Prostate gland (tissue), 2 donors: ENCODE measurements at regions not wholly inside any gene's neighbourhood (a gene's known extent, or its start where the extent isn't known, plus 50 kb on each side); places are given as distances from the start of the nearest gene placed in this dataset.

Experiments
- DNase-seq: peaks from one replicate; pipeline ENCODE4 v3.0.0-alpha.2; 2019; ENCODE audit warnings: low spot score
- H3K27ac ChIP-seq, 2 donors: fragments of 200-600 bp; sonication (generic); 2 replicates each; pipeline ENCODE4 v1.5.1; 2017 to 2019
- H3K27me3 ChIP-seq: fragments of 200-600 bp; sonication (generic); replicated peaks from 2 replicates; pipeline ENCODE4 v1.5.1; 2019; ENCODE audit not compliant: insufficient read depth
- H3K36me3 ChIP-seq, 2 donors: fragments of 200-600 bp; sonication (generic); 1 replicate in 1 of 2; 2 replicates in 1 of 2; pipeline versions ENCODE4 v1.5.1 to v1.8.1; 2017 to 2019
- H3K4me1 ChIP-seq: fragments of 200-600 bp; sonication (generic); replicated peaks from 2 replicates; pipeline ENCODE4 v1.5.1; 2019
- H3K4me3 ChIP-seq, 2 donors: fragments of 200-600 bp; sonication (generic); 2 replicates each; pipeline ENCODE4 v1.5.1; 2017 to 2019
- H3K9me3 ChIP-seq: fragments of 200-600 bp; sonication (generic); 2 replicates; pipeline ENCODE4 v1.5.1; 2017
- POLR2A ChIP-seq: fragments of 450-650 bp; IDR thresholded peaks from one replicate; pipeline ENCODE4 v1.6.1; 2016; ENCODE audit warnings: antibody characterized with exemption, mild to moderate bottlenecking
- POLR2AphosphoS5 ChIP-seq: sonication (generic); formaldehyde crosslinking; IDR thresholded peaks from one replicate; pipeline ENCODE4 v1.6.1; 2017; ENCODE audit warnings: antibody characterized with exemption
- WGBS: methylation state at CpG from one replicate; pipeline ENCODE4 v1.1.5; 2018; 5-methylcytosine and 5-hydroxymethylcytosine counted together
- intact Hi-C: fragments of 100-400 bp; cut with DNase I; formaldehyde crosslinking; loops from one replicate; pipeline ENCODE4 v1.14.2; 2022
- TF ChIP-seq, protein P1 (sequence below), 4 experiments: fragments of 200-600 bp in 2 of 4; fragments of 450-650 bp in 2 of 4; sonication (generic) in 2 of 4; IDR thresholded peaks; 1 replicate in 3 of 4; 2 replicates in 1 of 4; pipeline ENCODE4 v1.5.1; 2016 to 2019; ENCODE audit warnings: antibody characterized with exemption in 4 of 4, mild to moderate bottlenecking in 2 of 4, moderate library complexity in 2 of 4

DNA sequence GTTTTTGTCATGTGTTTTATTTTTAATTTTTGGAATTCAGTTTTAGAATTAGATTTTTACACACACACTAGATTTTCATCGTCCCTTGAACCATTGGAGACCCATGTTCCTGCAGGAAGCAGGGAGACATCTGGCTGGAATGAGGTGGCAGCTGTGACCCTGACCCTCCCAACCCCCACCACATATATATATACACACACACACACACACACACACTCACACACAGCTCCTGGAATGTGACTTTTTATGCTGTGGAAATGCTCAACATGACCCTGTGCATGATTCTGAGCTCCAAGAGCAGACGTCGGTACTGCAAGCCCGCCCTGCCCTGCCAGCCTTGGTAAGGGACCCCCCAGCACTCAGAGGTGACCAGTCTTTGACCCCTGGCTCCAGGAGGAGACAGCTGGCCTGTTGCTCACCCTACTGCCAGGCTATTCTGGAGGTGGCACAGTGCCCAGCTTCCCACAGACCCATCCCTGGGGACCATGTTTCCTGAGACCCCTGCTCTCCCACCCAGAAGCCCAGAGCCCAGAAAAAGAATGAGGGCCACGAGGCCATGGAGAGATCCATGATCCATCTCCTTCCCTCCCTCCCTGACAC, 103.2 kb upstream of the VSTM2B start:
- intact Hi-C loops: no loop called here
- DNase-seq: no peak
- Histone ChIP-seq H3K4me3 (no peak overlapping the region), H3K9me3 (no peaks in the 10 kb centered on the region), H3K36me3 (no peaks in the 10 kb centered on the region), H3K4me1 (no peaks in the 10 kb centered on the region), H3K27ac (no peak overlapping the region), H3K27me3 (no peaks in the 10 kb centered on the region)
- TF ChIP-seq POLR2A: no peak
- TF ChIP-seq, protein P1, sequence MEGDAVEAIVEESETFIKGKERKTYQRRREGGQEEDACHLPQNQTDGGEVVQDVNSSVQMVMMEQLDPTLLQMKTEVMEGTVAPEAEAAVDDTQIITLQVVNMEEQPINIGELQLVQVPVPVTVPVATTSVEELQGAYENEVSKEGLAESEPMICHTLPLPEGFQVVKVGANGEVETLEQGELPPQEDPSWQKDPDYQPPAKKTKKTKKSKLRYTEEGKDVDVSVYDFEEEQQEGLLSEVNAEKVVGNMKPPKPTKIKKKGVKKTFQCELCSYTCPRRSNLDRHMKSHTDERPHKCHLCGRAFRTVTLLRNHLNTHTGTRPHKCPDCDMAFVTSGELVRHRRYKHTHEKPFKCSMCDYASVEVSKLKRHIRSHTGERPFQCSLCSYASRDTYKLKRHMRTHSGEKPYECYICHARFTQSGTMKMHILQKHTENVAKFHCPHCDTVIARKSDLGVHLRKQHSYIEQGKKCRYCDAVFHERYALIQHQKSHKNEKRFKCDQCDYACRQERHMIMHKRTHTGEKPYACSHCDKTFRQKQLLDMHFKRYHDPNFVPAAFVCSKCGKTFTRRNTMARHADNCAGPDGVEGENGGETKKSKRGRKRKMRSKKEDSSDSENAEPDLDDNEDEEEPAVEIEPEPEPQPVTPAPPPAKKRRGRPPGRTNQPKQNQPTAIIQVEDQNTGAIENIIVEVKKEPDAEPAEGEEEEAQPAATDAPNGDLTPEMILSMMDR (IDR thresholded peaks at IDR 0.05): no peak
- no peak for TF ChIP-seq POLR2AphosphoS5
- WGBS: 88% methylated on average over 5 of the region's 5 CpGs

DNA sequence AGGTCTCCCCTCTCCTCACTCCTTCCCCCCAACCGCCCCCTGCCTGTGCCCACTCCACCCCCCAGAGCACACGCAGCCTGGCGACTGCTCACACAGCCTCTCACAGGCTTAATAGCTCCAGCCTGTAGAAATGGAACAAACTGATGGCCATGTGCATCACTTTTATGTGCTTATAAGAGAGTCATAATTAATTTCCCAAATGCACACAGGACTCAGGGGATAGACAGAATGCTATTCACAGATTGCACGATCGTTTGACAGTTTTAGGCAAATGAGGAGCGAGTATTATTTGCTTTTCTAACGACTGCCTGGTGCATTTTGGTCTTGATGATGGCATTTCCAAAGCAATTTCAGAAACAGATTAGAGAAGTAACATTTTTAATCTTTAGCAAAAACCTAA, 97.7 kb upstream of the VSTM2B start:
- TF ChIP-seq POLR2A: no peak
- no peak for TF ChIP-seq POLR2AphosphoS5
- TF ChIP-seq, protein P1 (IDR thresholded peaks at IDR 0.05): no peak
- Histone ChIP-seq H3K27ac (no peak overlapping the region), H3K9me3 (no peaks in the 10 kb centered on the region), H3K4me3 (no peak overlapping the region), H3K27me3 (no peaks in the 10 kb centered on the region), H3K4me1 (no peaks in the 10 kb centered on the region), H3K36me3 (no peaks in the 10 kb centered on the region)
- DNase-seq: no peak
- 66% methylated on average over 7 of the region's 7 CpGs for WGBS
- intact Hi-C loops: no loop called here

DNA sequence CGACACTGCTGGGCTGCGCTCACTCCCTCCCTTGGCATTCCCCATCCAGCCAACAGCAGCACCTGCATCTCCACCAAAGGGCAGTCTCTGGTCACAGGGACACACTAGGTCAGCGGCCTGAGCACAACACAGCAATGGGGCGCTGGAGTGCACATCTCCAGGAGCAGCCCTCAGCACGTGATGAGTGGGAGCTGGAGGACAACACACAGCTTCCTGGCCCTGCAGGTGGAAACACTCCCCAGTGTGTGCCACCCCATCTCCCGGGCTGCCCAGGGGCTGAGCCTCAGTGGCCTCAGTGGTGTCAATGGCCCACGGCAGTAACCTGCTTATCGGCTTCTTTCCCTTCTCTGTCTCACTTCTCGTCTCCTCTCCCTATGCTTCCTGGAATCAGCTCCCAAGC, 96.8 kb upstream of the VSTM2B start:
- Histone ChIP-seq H3K27me3 (no peaks in the 10 kb centered on the region), H3K36me3 (no peaks in the 10 kb centered on the region), H3K4me3 (no peak overlapping the region), H3K27ac (no peak overlapping the region), H3K9me3 (no peaks in the 10 kb centered on the region), H3K4me1 (no peaks in the 10 kb centered on the region)
- intact Hi-C loops: no loop called here
- DNase-seq: no peak
- no peak for TF ChIP-seq POLR2AphosphoS5
- TF ChIP-seq, protein P1 (IDR thresholded peaks at IDR 0.05): no peak
- no peak for TF ChIP-seq POLR2A
- 87% methylated on average over 9 of the region's 9 CpGs for WGBS

DNA sequence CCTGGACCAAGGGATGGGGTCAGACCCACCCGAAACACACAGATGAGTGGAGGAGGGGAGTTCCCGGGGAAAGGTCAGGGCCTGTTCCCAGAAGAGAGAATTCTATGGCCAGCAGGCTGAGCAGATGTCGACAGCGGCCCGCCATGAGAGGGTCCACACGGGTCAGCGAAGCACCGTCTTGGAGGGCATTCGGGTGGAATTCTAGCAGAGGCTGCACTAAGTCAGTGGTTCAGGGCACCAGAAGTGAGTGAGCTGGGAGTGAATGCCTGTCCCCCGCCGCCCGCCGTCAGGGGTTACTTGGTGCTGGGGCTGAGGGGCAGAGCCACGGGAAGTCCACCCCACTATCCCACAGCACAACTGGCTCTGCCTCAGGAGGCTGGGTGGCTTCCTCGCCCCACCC, 96.2 kb upstream of the VSTM2B start:
- no peaks in the 10 kb centered on the region for H3K27me3 ChIP-seq
- H3K9me3 ChIP-seq: no peaks in the 10 kb centered on the region
- no peak overlapping the region for H3K27ac ChIP-seq
- no peaks in the 10 kb centered on the region for H3K36me3 ChIP-seq
- H3K4me3 ChIP-seq: no peak overlapping the region
- 89% methylated on average over 15 of the region's 15 CpGs for WGBS
- no peaks in the 10 kb centered on the region for H3K4me1 ChIP-seq
- TF ChIP-seq POLR2A: no peak
- no peak for TF ChIP-seq POLR2AphosphoS5
- TF ChIP-seq, protein P1 (IDR thresholded peaks at IDR 0.05): no peak
- intact Hi-C loops: no loop called here
- no peak for DNase-seq

DNA sequence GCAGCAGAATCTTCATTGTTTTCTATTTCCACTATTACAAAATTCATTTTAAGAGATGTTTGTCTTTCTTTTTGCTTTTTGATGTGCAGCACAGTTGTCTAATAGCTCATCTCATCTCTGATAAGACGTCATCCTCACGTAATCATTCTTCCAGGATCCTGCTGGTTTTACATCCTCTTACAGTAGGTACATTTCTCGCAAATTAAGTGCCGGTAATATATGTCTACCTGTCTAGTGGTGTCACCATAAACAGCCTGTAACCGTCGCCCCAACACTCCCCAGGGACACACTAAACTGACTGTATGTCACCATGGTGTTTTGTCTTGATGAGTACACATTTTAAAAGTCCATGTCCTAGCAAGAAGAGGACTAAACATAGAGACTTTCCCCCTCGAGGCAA, 94.5 kb upstream of the VSTM2B start:
- no peak for DNase-seq
- 68% methylated on average over 7 of the region's 7 CpGs for WGBS
- no peak for TF ChIP-seq POLR2A
- TF ChIP-seq, protein P1 (IDR thresholded peaks at IDR 0.05): no peak
- TF ChIP-seq POLR2AphosphoS5: no peak
- Histone ChIP-seq H3K9me3 (no peaks in the 10 kb centered on the region), H3K36me3 (no peaks in the 10 kb centered on the region), H3K27me3 (no peaks in the 10 kb centered on the region), H3K27ac (no peak overlapping the region), H3K4me3 (no peak overlapping the region), H3K4me1 (no peaks in the 10 kb centered on the region)
- intact Hi-C loops: no loop called here
